GM23338 (cell line): ENCODE measurements at regions not wholly inside any gene's neighbourhood (a gene's known extent, or its start where the extent isn't known, plus 50 kb on each side); places are given as distances from the start of the nearest gene placed in this dataset.

ENCODE experiments used
- CREB1 ChIP-seq: fragments of 250-450 bp; sonication (Bioruptor Pico); IDR thresholded peaks from 2 replicates; pipeline ENCODE4 v1.5.0; 2020; ENCODE audit warnings: low read depth, mild to moderate bottlenecking, moderate library complexity
- CTCF ChIP-seq, 2 experiments: fragments of 200-600 bp in 1 of 2; sonication (generic) in 1 of 2; conservative IDR thresholded peaks; 2 replicates each; pipeline versions ENCODE4 v1.5.1 to v1.6.1; 2016 to 2017; ENCODE audit warnings: antibody characterized with exemption in 2 of 2, low read depth in 2 of 2, mild to moderate bottlenecking in 2 of 2, moderate library complexity in 1 of 2
- EZH2 ChIP-seq: fragments of 200-600 bp; sonication (generic); IDR thresholded peaks from one replicate; pipeline ENCODE4 v1.8.0; 2017; ENCODE audit warnings: antibody characterized with exemption, mild to moderate bottlenecking, low read depth; ENCODE audit not compliant: unreplicated experiment
- EZH2phosphoT487 ChIP-seq: fragments of 200-600 bp; sonication (generic); IDR thresholded peaks from one replicate; pipeline ENCODE4 v1.8.1; 2018; ENCODE audit warnings: antibody characterized with exemption; ENCODE audit not compliant: unreplicated experiment

DNA sequence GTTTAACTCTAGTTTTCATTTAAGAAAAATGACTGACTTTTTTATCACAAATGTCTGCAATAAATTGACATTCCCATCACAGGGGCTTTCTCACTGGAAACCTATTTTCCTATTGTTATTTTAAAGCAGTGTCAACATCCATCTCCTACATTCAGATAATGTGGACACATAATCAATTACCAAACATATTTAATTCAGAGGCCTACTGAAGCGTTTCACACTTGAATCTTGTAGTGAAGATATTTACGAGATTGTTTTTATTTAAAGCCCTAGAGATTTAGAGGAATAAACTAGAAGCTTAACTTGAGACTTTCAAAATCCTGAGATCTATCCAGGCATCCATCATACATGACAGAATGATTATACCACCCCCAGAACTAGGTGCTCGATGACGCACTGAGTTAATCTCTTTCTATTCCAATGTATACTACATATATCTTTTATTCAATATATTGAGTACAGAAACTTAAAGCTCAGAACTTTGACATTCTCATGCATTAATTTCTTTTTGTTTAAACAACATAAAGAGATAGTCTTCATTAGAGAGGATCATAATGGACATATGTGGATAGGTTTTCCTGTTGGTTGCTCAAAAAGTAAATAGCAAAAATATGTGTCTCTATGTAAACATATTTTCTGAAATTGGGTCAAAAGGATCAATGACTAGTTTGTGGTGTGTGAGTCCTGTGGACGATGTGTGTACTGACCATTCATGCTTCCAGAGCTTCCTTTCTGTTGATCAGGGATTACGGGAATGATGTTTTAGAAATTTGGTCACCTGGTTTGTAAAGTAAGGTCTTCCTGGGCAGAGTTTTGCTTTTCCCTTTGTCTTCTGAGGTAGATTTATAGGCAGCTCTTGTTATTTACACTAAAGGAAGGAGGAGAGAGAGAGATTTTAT is 171.5 kb upstream of the HMCN1 start:
- TF ChIP-seq CTCF (conservative IDR thresholded peaks at IDR 0.05; ENCODE audit: low read depth in 2 of 2): no peak
- TF ChIP-seq EZH2phosphoT487: no peak
- TF ChIP-seq CREB1: no peak
- TF ChIP-seq EZH2: no peak
